ENCODE measurements at regions not wholly inside any gene's neighbourhood (a gene's known extent, or its start where the extent isn't known, plus 50 kb on each side); places are given as distances from the start of the nearest gene placed in this dataset.

DNA sequence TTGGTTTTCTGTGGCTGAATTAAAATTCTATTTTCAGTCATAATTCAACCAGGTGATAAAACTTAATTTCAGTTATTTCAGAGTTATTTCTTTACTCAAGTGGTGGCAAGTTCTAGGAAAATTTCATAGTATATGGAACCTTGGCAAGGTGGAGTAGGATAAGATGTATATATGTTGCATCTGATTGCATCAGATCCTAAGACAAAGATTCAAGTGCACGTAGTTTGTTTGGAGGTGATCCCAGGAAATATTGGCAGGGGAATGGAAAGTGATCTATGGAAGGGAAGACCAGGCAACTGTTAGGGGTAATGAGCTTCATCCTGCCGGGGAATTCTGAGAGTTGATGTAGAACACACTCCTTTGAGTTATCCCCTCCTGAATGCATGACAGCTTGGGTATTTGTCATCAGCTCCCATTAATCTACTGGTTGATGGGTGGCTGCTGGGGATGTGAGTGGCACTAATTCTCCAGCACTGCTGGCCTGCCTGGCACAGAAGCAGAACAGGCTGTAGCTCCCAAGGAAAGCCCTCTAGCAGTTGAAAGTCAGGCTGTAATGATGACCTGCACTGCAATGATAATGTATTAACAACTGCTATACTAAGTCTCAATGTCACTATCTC, 52.2 kb upstream of the TOM1L1 start:
- H3K4me3 ChIP-seq (ENCODE audit: low read depth, low read length) = no peak overlapping the region
- in situ Hi-C loops (cut with HindIII; ENCODE audit: low sequenced_read_pairs) = no loop called here
- TF ChIP-seq, protein P1, sequence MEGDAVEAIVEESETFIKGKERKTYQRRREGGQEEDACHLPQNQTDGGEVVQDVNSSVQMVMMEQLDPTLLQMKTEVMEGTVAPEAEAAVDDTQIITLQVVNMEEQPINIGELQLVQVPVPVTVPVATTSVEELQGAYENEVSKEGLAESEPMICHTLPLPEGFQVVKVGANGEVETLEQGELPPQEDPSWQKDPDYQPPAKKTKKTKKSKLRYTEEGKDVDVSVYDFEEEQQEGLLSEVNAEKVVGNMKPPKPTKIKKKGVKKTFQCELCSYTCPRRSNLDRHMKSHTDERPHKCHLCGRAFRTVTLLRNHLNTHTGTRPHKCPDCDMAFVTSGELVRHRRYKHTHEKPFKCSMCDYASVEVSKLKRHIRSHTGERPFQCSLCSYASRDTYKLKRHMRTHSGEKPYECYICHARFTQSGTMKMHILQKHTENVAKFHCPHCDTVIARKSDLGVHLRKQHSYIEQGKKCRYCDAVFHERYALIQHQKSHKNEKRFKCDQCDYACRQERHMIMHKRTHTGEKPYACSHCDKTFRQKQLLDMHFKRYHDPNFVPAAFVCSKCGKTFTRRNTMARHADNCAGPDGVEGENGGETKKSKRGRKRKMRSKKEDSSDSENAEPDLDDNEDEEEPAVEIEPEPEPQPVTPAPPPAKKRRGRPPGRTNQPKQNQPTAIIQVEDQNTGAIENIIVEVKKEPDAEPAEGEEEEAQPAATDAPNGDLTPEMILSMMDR (IDR thresholded peaks at IDR 0.05; ENCODE audit: low read depth, low read length) = no peak
- no peak for DNase-seq (ENCODE audit: low read depth, low spot score)

DNA sequence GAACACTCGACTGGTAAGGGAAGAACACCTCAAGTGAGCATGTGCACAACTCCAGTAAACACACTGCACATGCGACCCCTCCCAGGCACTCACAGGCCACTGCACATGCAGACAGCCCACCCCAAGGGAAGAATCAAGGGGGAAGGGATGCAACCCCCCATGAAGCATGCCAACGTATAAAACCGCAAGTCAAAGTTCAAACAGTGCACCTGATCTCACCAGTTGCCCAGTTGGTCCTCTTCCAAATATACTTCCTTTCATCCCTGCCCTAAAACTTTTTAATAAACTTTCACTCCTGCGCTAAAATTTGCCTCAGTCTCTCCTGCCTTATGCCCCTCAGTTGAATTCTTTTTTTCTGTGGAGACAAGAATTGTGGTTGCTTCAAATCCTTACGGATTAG, 51.0 kb upstream of the TOM1L1 start:
- no peak overlapping the region for H3K4me3 ChIP-seq (ENCODE audit: low read depth, low read length)
- in situ Hi-C loops (cut with HindIII; ENCODE audit: low sequenced_read_pairs) = no loop called here
- no peak for DNase-seq (ENCODE audit: low read depth, low spot score)
- TF ChIP-seq, protein P1 (IDR thresholded peaks at IDR 0.05; ENCODE audit: low read depth, low read length) = no peak

All from astrocyte of the spinal cord (primary cell).